Fibroblast of gingiva (primary cell): ENCODE measurements at regions not wholly inside any gene's neighbourhood (a gene's known extent, or its start where the extent isn't known, plus 50 kb on each side); places are given as distances from the start of the nearest gene placed in this dataset.
A peak's percentile ranks its signal among the peaks of the same experiment; 100 is the strongest.
"Not testable (repeated sequence)": the region's sequence is repeated elsewhere in the genome, so short reads cannot be mapped to it uniquely, and the experiment has no call there.

ENCODE experiments used
- DNase-seq: peaks from one replicate; pipeline ENCODE4 v3.0.0-alpha.2; 2011; ENCODE audit warnings: low read depth

- DNase-seq, result no peak
These were observed 324.9 kb downstream of the NAF1 start for GRCh38 chr4:162841753-162842152.

- DNase-seq, result no peak
These were observed 326.9 kb downstream of the NAF1 start for GRCh38 chr4:162839814-162840213.

- no peak for DNase-seq
These were observed 328.0 kb downstream of the NAF1 start for GRCh38 chr4:162838671-162839070.

- DNase-seq, result no peak
These were observed 329.0 kb downstream of the NAF1 start for GRCh38 chr4:162837679-162838078.

GRCh38 chr4:162837241-162837640 lies 329.4 kb downstream of the NAF1 start:
- DNase-seq, result no peak

- no peak for DNase-seq
These were observed 329.9 kb downstream of the NAF1 start for GRCh38 chr4:162836773-162837172.

- not testable (repeated sequence) for DNase-seq
These were observed 330.4 kb downstream of the NAF1 start for GRCh38 chr4:162836258-162836657.

GRCh38 chr4:162830899-162831298 lies 335.8 kb downstream of the NAF1 start:
- no peak for DNase-seq

GRCh38 chr4:162817374-162817773 lies 349.3 kb downstream of the NAF1 start:
- not testable (repeated sequence) for DNase-seq

GRCh38 chr4:162804351-162804924 lies 362.3 kb downstream of the NAF1 start:
- DNase-seq, result no peak

- no peak for DNase-seq
These were observed 363.3 kb downstream of the NAF1 start for GRCh38 chr4:162803378-162803777.

- DNase-seq, result no peak
These were observed 369.6 kb downstream of the NAF1 start for GRCh38 chr4:162797108-162797507.

GRCh38 chr4:162793571-162793970 lies 373.1 kb downstream of the NAF1 start:
- DNase-seq, result peak; percentile 4

GRCh38 chr4:162793004-162793403 lies 373.7 kb downstream of the NAF1 start:
- DNase-seq, result no peak

GRCh38 chr4:162791226-162791625 lies 375.5 kb downstream of the NAF1 start:
- DNase-seq, result no peak

- DNase-seq, result no peak
These were observed 379.6 kb downstream of the NAF1 start for GRCh38 chr4:162787120-162787519.

GRCh38 chr4:162782778-162783525 lies 383.7 kb downstream of the NAF1 start:
- DNase-seq, result no peak

- DNase-seq, result no peak
These were observed 384.5 kb downstream of the NAF1 start for GRCh38 chr4:162782096-162782777.

GRCh38 chr4:162770761-162771490 lies 395.8 kb downstream of the NAF1 start:
- DNase-seq, result no peak

GRCh38 chr4:162767083-162767482 lies 399.6 kb downstream of the NAF1 start:
- DNase-seq, result no peak

GRCh38 chr4:162761965-162762364 lies 404.7 kb downstream of the NAF1 start:
- no peak for DNase-seq

- DNase-seq, result not testable (repeated sequence)
These were observed 426.5 kb downstream of the NAF1 start for GRCh38 chr4:162740228-162740627.

- DNase-seq, result not testable (repeated sequence)
These were observed 427.1 kb downstream of the NAF1 start for GRCh38 chr4:162739596-162739995.
